SK-N-SH (cell line): ENCODE measurements at regions not wholly inside any gene's neighbourhood (a gene's known extent, or its start where the extent isn't known, plus 50 kb on each side); places are given as distances from the start of the nearest gene placed in this dataset.

Experiments used
- CTCF ChIA-PET: fragments of 300-600, 350-600 bp; formaldehyde crosslinking; extraction: SDS; loops from one replicate; lab custom pipeline; 2021; lab: Yijun Ruan, JAX
- POLR2A ChIA-PET: fragments of 350-600 bp; sonication (Branson Sonifier 250); formaldehyde crosslinking; extraction: SDS; loops from one replicate; lab custom pipeline; 2020; ENCODE audit warnings: antibody characterized with exemption, inconsistent platforms; lab: Yijun Ruan, JAX
- DNase-seq: peaks from one replicate; pipeline ENCODE4 v3.0.0; 2012
- H2AFZ ChIP-seq: fragments of 200-600 bp; sonication (generic); 2 replicates; pipeline ENCODE4 v1.8.1; 2016; ENCODE audit warnings: antibody characterized with exemption, mild to moderate bottlenecking, low read depth
- H3F3A ChIP-seq: fragments of 200-600 bp; sonication (generic); replicated peaks from 2 replicates; pipeline ENCODE3; 2016; ENCODE audit warnings: antibody characterized with exemption, mild to moderate bottlenecking; ENCODE audit not compliant: insufficient read depth
- H3K27ac ChIP-seq, 2 experiments: fragments of 200-500 bp in 1 of 2; fragments of 200-600 bp in 1 of 2; sonication (Bioruptor generic) in 1 of 2; sonication (generic), shearing (Covaris generic) in 1 of 2; 2 replicates each; pipeline versions ENCODE4 v1.5.1 to v1.6.1; 2014 to 2016; ENCODE audit warnings: low read depth in 2 of 2, inconsistent platforms in 1 of 2, low read length in 1 of 2, mild to moderate bottlenecking in 1 of 2, mixed read lengths in 1 of 2
- H3K27me3 ChIP-seq: fragments of 200-600 bp; sonication (generic), shearing (Covaris generic); 2 replicates; pipeline ENCODE4 v1.6.1; 2016; ENCODE audit warnings: mixed run types; ENCODE audit not compliant: insufficient read depth
- H3K36me3 ChIP-seq, 2 experiments: fragments of 200-500 bp in 1 of 2; fragments of 200-600 bp in 1 of 2; sonication (Bioruptor generic) in 1 of 2; sonication (generic) in 1 of 2; replicated peaks in 1 of 2; 2 replicates each; pipeline versions ENCODE3 to v1.5.1; 2014 to 2016; ENCODE audit warnings: low read length in 1 of 2, mild to moderate bottlenecking in 1 of 2; ENCODE audit not compliant: insufficient read depth in 2 of 2, control insufficient read depth in 1 of 2
- H3K4me1 ChIP-seq, 2 experiments: fragments of 200-500 bp in 1 of 2; fragments of 200-600 bp in 1 of 2; sonication (Bioruptor generic) in 1 of 2; sonication (generic), shearing (Covaris generic) in 1 of 2; 2 replicates each; pipeline versions ENCODE4 v1.5.1 to v1.6.1; 2014 to 2016; ENCODE audit warnings: low read depth in 1 of 2, low read length in 1 of 2, mixed run types in 1 of 2; ENCODE audit not compliant: insufficient read depth in 2 of 2, control insufficient read depth in 1 of 2
- H3K4me2 ChIP-seq: fragments of 200-600 bp; sonication (generic), shearing (Covaris generic); 2 replicates; pipeline ENCODE4 v1.6.1; 2017; ENCODE audit warnings: mixed run types
- H3K4me3 ChIP-seq, 2 experiments: fragments of 200-500 bp in 1 of 2; fragments of 200-600 bp in 1 of 2; sonication (Bioruptor generic) in 1 of 2; sonication (generic), shearing (Covaris generic) in 1 of 2; 2 replicates each; pipeline versions ENCODE4 v1.5.1 to v1.8.1; 2014 to 2016; ENCODE audit warnings: low read depth in 2 of 2, inconsistent platforms in 1 of 2, low read length in 1 of 2, mild to moderate bottlenecking in 1 of 2, mixed read lengths in 1 of 2, moderate library complexity in 1 of 2
- H3K79me2 ChIP-seq: fragments of 200-600 bp; sonication (generic); 2 replicates; pipeline ENCODE4 v1.8.1; 2017; ENCODE audit warnings: mild to moderate bottlenecking; ENCODE audit not compliant: insufficient read depth
- H3K9ac ChIP-seq: fragments of 200-600 bp; sonication (generic); 2 replicates; pipeline ENCODE4 v1.6.1; 2017; ENCODE audit warnings: mixed run types
- H3K9me2 ChIP-seq: fragments of 200-600 bp; sonication (generic); 2 replicates; pipeline ENCODE4 v1.6.1; 2017; ENCODE audit warnings: mixed run types
- H3K9me3 ChIP-seq: fragments of 200-600 bp; sonication (generic); 2 replicates; pipeline ENCODE4 v1.6.1; 2017; ENCODE audit warnings: mixed run types, mild to moderate bottlenecking, moderate library complexity
- H4K20me1 ChIP-seq: fragments of 200-600 bp; sonication (generic); 2 replicates; pipeline ENCODE4 v1.6.1; 2017; ENCODE audit warnings: mild to moderate bottlenecking, mixed run types; ENCODE audit not compliant: insufficient read depth
- CHD2 ChIP-seq: fragments of 150-350 bp; IDR thresholded peaks from 2 replicates; pipeline ENCODE4 v1.6.1; 2018; ENCODE audit warnings: low read length; ENCODE audit not compliant: partially characterized antibody
- ELF1 ChIP-seq: IDR thresholded peaks from 2 replicates; pipeline ENCODE4 v1.4.0; 2012
- EP300 ChIP-seq, 2 experiments: IDR thresholded peaks; 2 replicates each; pipeline versions ENCODE4 v1.4.0 to v1.6.1; 2012; ENCODE audit warnings: borderline replicate concordance in 1 of 2, low read depth in 1 of 2, low read length in 1 of 2
- EZH2phosphoT487 ChIP-seq: fragments of 200-600 bp; sonication (generic); IDR thresholded peaks from 2 replicates; pipeline ENCODE4 v1.6.1; 2017; ENCODE audit warnings: low read depth, mixed run types, mild to moderate bottlenecking, antibody characterized with exemption, moderate library complexity, borderline replicate concordance
- FOSL2 ChIP-seq: IDR thresholded peaks from 2 replicates; pipeline ENCODE4 v1.4.0; 2012; ENCODE audit warnings: low read depth, mild to moderate bottlenecking, moderate library complexity, borderline replicate concordance
- GATA2 ChIP-seq: sonication (generic); formaldehyde crosslinking; IDR thresholded peaks from 2 replicates; pipeline ENCODE4 v1.5.0; 2020; ENCODE audit warnings: mild to moderate bottlenecking, missing genetic modification reagents
- JUND ChIP-seq: IDR thresholded peaks from 2 replicates; pipeline ENCODE4 v1.4.0; 2012
- MAX ChIP-seq: IDR thresholded peaks from 2 replicates; pipeline ENCODE4 v1.4.0; 2012; ENCODE audit warnings: low read depth
- MEF2A ChIP-seq: IDR thresholded peaks from 2 replicates; pipeline ENCODE4 v1.4.0; 2012; ENCODE audit warnings: low read depth, borderline replicate concordance
- MXI1 ChIP-seq: IDR thresholded peaks from 2 replicates; pipeline ENCODE4 v1.6.1; 2012; ENCODE audit warnings: mild to moderate bottlenecking, low read depth, low read length, improper control_type of control experiment
- NFIC ChIP-seq: IDR thresholded peaks from 2 replicates; pipeline ENCODE4 v1.4.0; 2012; ENCODE audit warnings: borderline replicate concordance
- PBX3 ChIP-seq: IDR thresholded peaks from 2 replicates; pipeline ENCODE4; 2012
- POLR2AphosphoS5 ChIP-seq: IDR thresholded peaks from 2 replicates; pipeline ENCODE4 v1.6.1; 2012; ENCODE audit warnings: low read depth, low read length
- RAD21 ChIP-seq: IDR thresholded peaks from 2 replicates; pipeline ENCODE4 v1.6.1; 2012; ENCODE audit warnings: mild to moderate bottlenecking, low read length
- RCOR1 ChIP-seq: fragments of 150-350 bp; IDR thresholded peaks from 2 replicates; pipeline ENCODE4 v1.6.1; 2017; ENCODE audit warnings: antibody characterized with exemption, low read length
- RXRA ChIP-seq: IDR thresholded peaks from 2 replicates; pipeline ENCODE4 v1.4.0; 2012; ENCODE audit warnings: low read depth, mild to moderate bottlenecking, borderline replicate concordance
- TCF12 ChIP-seq: IDR thresholded peaks from 2 replicates; pipeline ENCODE4 v1.4.0; 2012
- USF1 ChIP-seq: IDR thresholded peaks from 2 replicates; pipeline ENCODE4 v1.4.0; 2012; ENCODE audit warnings: low read depth, borderline replicate concordance
- YY1 ChIP-seq: IDR thresholded peaks from 2 replicates; pipeline ENCODE4 v1.4.0; 2012; ENCODE audit warnings: low read depth, mild to moderate bottlenecking
- WGBS: methylation state at CpG from one replicate; pipeline ENCODE4 v1.1.6; 2017; ENCODE audit warnings: low lambda C conversion rate; 5-methylcytosine and 5-hydroxymethylcytosine counted together

GRCh38 chr3:21260507-21260906 lies 490.5 kb downstream of the ZNF385D start:
- Histone ChIP-seq H3K9me2 (no peaks in the 10 kb centered on the region), H3K9me3 (no peaks in the 10 kb centered on the region), H3K27me3 (no peaks in the 10 kb centered on the region), H3K9ac (no peak overlapping the region), H3K27ac (no peak overlapping the region), H3K79me2 (no peaks in the 10 kb centered on the region), H3K4me1 (peaks cover 0 to 17% of the 10 kb centered on the region in 2 experiments; a peak in 2 of 4 replicates)
- POLR2A ChIA-PET, result no interaction called here
- 45% methylated on average over 5 of the region's 5 CpGs for whole genome bisulfite sequencing
- DNase-seq, result no peak
- TF ChIP-seq POLR2AphosphoS5 (no peak), EZH2phosphoT487 (no peak), JUND (no peak), MAX (no peak)
- TF ChIP-seq, all 33 proteins: peak for 0
- Histone ChIP-seq H3K36me3 (no peaks in the 10 kb centered on the region), H3F3A (no peaks in the 10 kb centered on the region), H3K4me3 (no peak overlapping the region), H2AFZ (no peak overlapping the region), H4K20me1 (no peaks in the 10 kb centered on the region), H3K4me2 (no peak overlapping the region)
- CTCF ChIA-PET, result interaction anchor here (1.9 kb wide), 1 partner anchor 14 kb away, joined by 8 read pairs; no protein-coding TSS in a partner anchor

- no peak overlapping the region for H2AFZ ChIP-seq
- no peaks in the 10 kb centered on the region for H3K27me3 ChIP-seq
- no peaks in the 10 kb centered on the region for H4K20me1 ChIP-seq
- TF ChIP-seq EP300 (IDR thresholded peaks at IDR 0.05; ENCODE audit: borderline replicate concordance in 1 of 2, low read depth in 1 of 2, low read length in 1 of 2) (peak in 1 of 2 experiments; percentile 34; a peak in 1 of 4 replicates), ELF1 (no peak)
- no peak for DNase-seq
- ChIA-PET POLR2A (no interaction called here), CTCF (interaction anchor here (1.9 kb wide), 1 partner anchor 14 kb away, joined by 8 read pairs; no protein-coding TSS in a partner anchor)
- no peaks in the 10 kb centered on the region for H3K9me3 ChIP-seq
- no peaks in the 10 kb centered on the region for H3K9me2 ChIP-seq
- H3K4me3 ChIP-seq, result no peak overlapping the region
- H3K4me2 ChIP-seq, result no peak overlapping the region
- H3F3A ChIP-seq, result no peaks in the 10 kb centered on the region
- no peaks in the 10 kb centered on the region for H3K36me3 ChIP-seq
- H3K27ac ChIP-seq, result no peak overlapping the region; a peak in 1 of 4 replicates
- no peaks in the 10 kb centered on the region for H3K79me2 ChIP-seq
- H3K9ac ChIP-seq, result no peak overlapping the region
- H3K4me1 ChIP-seq, result peaks cover 0 to 17% of the 10 kb centered on the region in 2 experiments; a peak in 2 of 4 replicates
- WGBS, result 6% methylated on average over 3 of the region's 3 CpGs
These were observed 491.1 kb downstream of the ZNF385D start for GRCh38 chr3:21259896-21260295.

GRCh38 chr3:21256932-21257331 lies 494.1 kb downstream of the ZNF385D start:
- peak; percentile 63 for DNase-seq
- CTCF ChIA-PET, result interaction anchor here (0.5 to 0.9 kb wide), 2 partner anchors 41 to 887 kb away, joined by 3 read pairs; no protein-coding TSS in a partner anchor
- Histone ChIP-seq H3K9me3 (no peaks in the 10 kb centered on the region), H3K9me2 (no peaks in the 10 kb centered on the region), H3K27ac (peak overlapping the region in 1 of 2 experiments; percentile 82; a peak in 2 of 4 replicates), H3K4me2 (no peak overlapping the region), H4K20me1 (no peaks in the 10 kb centered on the region), H3K27me3 (no peaks in the 10 kb centered on the region), H2AFZ (no peak overlapping the region), H3K36me3 (no peaks in the 10 kb centered on the region), H3K9ac (no peak overlapping the region), H3K4me3 (no peak overlapping the region), H3K4me1 (peaks cover 0 to 17% of the 10 kb centered on the region in 2 experiments; a peak in 2 of 4 replicates), H3F3A (no peaks in the 10 kb centered on the region), H3K79me2 (no peaks in the 10 kb centered on the region)
- POLR2A ChIA-PET, result no interaction called here
- WGBS, result 29% methylated on average over 1 of the region's 1 CpG
- TF ChIP-seq RXRA (no peak), MEF2A (no peak), FOSL2 (no peak), USF1 (no peak), CHD2 (peak; percentile 64), YY1 (no peak), GATA2 (CRISPR knock-in tag) (peak; percentile 77), PBX3 (no peak), EP300 (IDR thresholded peaks at IDR 0.05; ENCODE audit: borderline replicate concordance in 1 of 2, low read depth in 1 of 2, low read length in 1 of 2) (peak in 1 of 2 experiments; percentile 94; a peak in 2 of 4 replicates), NFIC (peak; percentile 33), RAD21 (peak; percentile 44), TCF12 (peak; percentile 52), MXI1 (peak; percentile 52; the same call in 1 of the 2 replicates), RCOR1 (peak; percentile 85), POLR2AphosphoS5 (no peak)
